Left kidney (tissue), 1 donor: ENCODE measurements at regions not wholly inside any gene's neighbourhood (a gene's known extent, or its start where the extent isn't known, plus 50 kb on each side); places are given as distances from the start of the nearest gene placed in this dataset.

ENCODE experiments used
- DNase-seq: peaks from one replicate; pipeline ENCODE4 v3.0.0-alpha.2; 2013

DNA sequence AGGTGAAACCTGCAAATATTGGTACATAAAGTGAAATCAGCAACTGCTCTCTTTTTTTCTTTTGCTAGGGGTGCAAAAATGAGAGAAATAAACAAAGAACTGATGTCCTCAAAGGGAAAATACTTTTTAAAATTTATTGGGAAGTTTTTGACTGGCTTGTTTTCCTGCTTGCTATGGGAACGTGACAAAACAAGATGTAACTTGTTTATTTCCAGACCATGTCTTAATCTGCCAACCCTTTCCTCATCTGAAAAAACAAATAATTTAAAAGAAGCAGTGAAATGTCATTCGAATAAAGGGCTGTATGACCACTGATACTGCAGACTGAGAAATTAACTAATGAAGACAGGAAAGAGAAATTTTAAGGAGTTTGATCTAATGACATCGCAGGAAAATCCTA, 221.9 kb downstream of the CBLN4 start:
- DNase-seq = no peak

- DNase-seq = no peak
Observed at GRCh38 chr20:55782912-55783253, 222.4 kb downstream of the CBLN4 start.

DNA sequence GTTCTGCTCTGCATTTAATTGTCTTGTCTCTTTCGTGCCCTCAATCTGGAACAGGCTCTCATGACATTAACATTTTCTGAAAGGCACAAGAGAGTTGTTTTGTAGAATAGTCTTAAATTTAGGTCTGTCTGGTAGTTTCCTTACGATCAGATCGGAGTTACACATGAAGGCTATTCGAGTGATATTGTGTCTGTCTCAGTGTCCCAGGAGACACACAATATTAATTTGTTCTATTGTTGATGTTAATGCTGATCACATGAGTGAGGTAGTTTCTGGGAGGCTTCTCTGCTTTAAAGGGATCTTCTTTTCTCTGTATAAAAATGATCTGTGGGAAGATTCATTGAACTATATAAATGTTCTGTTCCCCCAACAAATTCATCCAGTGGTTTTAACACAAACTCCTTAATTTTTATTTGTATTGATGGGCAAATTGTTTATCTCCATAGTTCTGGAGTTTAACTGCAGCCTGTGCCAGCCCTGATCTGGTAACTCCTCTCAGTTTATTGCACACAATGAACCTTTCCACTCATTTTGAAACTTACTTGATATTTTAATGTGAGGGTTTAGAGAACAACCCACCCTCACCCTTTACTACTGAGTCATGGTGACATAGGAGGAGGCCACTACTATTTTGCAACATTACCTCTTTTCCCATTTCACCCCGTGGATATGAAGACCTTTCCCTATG, 223.0 kb downstream of the CBLN4 start:
- no peak for DNase-seq

GRCh38 chr20:55778796-55779195, 226.5 kb downstream of the CBLN4 start:
- DNase-seq = no peak

DNA sequence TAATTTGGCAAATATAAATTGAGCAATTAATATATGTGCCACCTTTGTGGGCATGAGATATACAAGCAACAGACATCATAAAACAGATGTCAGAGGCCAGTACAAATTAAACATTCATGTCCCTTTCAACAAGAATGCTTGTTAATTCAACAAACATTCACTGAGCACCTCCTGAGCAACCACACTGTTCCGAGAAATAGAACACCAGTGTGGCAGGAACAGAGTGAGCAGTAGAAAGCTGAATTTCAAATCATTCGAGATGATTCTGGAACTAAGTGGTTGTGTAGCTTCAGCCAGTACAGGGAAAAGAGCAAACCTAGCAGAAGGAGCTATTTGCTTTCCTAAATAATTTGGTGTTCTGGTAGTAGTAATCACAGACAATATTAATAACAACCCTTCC, 227.7 kb downstream of the CBLN4 start:
- no peak for DNase-seq

DNA sequence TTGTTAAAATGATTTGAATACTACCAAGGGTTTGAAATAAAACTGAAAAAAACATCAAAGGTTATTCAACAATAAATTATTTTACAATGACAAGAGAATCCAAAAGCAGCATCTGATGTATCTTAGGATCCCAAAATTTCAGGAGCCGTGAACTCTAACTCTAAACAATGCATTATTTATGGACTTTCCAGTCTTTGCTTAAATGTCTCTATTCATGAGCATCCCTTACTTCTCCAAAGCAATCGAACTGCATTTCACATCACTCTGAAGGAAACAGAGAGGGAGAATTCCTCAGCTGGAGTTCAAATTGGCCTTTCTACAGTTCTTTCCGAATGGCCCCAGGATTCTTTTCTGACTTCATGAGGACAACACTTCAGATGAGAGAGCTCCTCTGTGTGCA, 229.1 kb downstream of the CBLN4 start:
- no peak for DNase-seq

DNA sequence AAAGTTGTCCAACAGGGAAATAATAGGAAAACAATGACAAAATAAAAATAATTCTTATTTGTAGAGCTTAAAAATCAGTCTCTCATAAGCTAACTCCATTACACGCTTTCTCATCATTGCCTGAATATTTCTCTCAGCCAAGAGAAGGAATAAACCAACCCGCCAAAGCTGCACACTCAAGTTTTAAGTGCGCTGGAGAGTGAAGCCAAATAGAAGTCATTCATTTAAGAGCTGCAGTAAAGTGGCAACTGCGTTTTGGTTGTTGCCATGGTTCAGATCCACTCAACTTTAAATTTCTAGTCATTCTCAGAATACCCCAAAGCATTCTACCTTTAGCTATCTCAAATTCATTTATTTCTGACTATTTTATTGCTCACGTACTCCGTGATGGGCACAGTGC, 230.7 kb downstream of the CBLN4 start:
- no peak for DNase-seq

DNA sequence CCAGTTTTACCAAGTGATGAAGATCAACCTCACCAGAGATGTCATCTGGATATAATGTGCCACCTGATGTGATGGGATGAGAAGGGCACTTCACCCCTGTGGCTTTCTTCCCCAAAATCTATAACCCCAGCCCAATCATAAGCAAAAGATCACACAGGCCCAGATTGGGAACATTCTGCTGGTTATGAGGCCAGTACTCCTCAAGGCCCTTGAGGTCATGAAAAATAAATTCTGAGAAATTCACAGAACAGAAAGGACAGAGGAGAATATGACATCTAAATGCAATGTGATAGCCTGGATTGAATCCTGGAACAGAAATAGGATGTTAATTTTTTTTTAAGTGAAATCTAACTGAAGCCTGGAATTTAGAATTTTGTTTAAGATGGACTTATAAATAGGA, 243.5 kb downstream of the CBLN4 start:
- no peak for DNase-seq

GRCh38 chr20:55761100-55761499, 244.2 kb downstream of the CBLN4 start:
- no peak for DNase-seq

GRCh38 chr20:55760586-55760985, 244.7 kb downstream of the CBLN4 start:
- no peak for DNase-seq

DNA sequence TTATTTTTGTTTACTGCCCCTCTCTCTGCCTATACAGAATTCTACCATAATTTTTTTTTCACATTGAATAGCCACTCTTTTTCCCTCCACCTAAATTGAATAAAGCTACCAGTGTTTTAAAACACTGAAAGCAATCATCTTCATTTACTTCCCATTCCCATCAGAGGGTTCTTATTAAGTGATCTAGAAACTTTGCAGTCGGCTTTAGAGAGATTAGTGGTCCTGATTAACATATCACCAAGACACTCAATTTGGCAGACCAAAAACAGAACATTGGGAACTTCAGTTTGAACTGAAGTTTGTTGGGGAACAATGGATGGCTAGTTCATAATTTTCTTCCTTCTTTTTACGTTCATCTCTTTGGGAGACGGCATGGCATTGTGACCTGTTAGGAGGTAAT, 249.5 kb downstream of the CBLN4 start:
- no peak for DNase-seq

DNA sequence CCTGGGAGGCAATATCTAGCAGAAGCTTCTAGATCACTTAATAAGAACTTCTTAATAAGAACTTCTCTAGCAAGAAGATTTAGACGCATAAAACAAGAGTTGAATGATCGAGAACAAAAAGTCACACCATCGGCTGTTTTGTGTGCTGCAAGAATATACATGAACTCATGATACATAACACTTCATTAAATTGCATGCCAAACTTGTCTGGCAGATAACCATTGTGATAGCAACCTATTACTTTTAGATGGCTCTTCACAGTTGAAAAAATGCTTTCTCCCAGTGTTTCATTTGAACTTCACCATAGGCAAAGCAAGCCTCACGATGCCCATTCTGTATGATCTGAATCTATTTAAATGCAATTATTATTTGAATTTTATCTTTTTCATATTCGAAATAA, 249.9 kb downstream of the CBLN4 start:
- DNase-seq = no peak

- DNase-seq = no peak
Observed at GRCh38 chr20:55746723-55747122, 258.6 kb downstream of the CBLN4 start.

DNA sequence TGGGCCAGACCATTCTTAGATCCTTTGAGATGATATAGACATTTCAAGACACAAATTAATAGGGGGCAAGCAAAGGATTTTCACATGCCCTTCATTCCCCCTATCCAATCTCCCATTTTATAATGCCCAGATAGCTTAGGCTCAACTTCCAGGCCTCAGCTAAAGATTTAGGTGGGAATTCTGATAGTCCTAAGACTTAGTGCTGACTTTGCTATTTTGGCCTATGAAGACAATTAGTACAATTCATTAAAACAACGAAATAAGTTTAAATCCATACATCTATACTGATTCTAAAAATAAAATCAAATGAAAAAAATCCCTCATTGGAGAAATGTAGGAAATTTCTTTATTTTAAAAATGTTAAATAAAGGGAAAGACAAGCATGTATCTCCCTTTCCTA, 259.5 kb downstream of the CBLN4 start:
- DNase-seq = no peak

- no peak for DNase-seq
Observed at GRCh38 chr20:55744896-55745295, 260.4 kb downstream of the CBLN4 start.

GRCh38 chr20:55741801-55742200, 263.5 kb downstream of the CBLN4 start:
- no peak for DNase-seq

- DNase-seq = no peak
Observed at GRCh38 chr20:55740076-55740475, 265.2 kb downstream of the CBLN4 start.

DNA sequence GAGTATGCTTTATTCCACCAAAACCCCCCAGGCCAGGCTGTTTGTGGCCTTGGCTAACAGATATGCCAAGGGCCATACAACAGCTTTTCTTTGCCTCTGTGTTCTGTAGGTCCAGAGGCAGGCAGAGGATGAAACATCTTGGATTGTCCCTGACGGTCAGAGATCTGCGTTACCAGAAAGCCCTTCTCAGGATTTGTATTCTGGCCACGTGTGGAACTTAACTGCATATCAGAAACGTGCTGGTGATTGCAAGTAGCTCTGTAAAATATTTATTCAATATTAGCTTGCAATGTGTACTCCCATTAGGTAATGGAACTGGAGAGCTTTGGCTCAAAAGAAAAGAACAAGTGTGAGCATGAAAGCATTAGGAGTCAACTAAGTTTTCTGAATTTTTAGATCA, 275.0 kb downstream of the CBLN4 start:
- DNase-seq = no peak

- no peak for DNase-seq
Observed at GRCh38 chr20:55714736-55715135, 290.6 kb downstream of the CBLN4 start.

DNA sequence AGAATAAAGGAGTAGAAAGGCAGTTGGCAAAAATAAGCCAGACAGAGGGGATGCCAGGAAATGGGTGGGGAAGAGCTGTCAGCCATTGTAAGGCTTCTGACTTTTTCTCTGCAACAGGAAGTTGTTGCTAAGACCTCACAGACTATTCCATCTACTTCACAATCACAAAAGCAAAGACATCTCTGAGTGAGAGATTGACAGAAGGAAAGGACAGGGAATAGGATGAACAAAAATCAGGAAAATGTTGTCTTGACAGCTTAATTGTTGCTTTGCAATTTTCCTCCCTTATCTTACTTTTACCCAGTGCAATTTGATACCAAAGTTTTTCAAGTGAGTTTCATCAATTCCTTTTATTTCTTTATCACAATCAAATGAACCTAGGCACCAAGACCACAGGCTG, 291.2 kb downstream of the CBLN4 start:
- DNase-seq = no peak

DNA sequence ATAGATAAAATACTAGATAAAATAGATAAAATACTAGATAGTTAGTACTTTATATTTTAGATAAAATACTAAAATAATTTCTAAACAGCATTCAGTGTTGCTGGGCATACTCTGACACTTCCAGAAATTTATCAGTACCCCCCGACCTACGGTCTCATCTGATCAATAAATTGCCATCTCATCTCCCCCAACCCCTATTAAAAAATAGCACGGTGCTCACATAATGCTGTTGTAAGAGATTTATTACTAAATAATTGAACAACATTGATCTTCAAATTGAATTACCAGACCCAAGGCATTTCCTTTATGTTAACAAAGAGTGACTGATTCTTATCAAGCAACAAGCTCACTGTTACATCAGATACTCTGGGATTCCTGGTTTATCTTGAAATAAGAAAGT, 300.9 kb downstream of the CBLN4 start:
- DNase-seq = no peak

GRCh38 chr20:55701467-55701866, 303.9 kb downstream of the CBLN4 start:
- no peak for DNase-seq

GRCh38 chr20:55696520-55696919, 308.8 kb downstream of the CBLN4 start:
- no peak for DNase-seq

- no peak for DNase-seq
Observed at GRCh38 chr20:55693641-55694040, 311.7 kb downstream of the CBLN4 start.

GRCh38 chr20:55685841-55686240, 319.5 kb downstream of the CBLN4 start:
- DNase-seq = no peak
